ENCODE measurements at regions not wholly inside any gene's neighbourhood (a gene's known extent, or its start where the extent isn't known, plus 50 kb on each side); places are given as distances from the start of the nearest gene placed in this dataset.

DNA sequence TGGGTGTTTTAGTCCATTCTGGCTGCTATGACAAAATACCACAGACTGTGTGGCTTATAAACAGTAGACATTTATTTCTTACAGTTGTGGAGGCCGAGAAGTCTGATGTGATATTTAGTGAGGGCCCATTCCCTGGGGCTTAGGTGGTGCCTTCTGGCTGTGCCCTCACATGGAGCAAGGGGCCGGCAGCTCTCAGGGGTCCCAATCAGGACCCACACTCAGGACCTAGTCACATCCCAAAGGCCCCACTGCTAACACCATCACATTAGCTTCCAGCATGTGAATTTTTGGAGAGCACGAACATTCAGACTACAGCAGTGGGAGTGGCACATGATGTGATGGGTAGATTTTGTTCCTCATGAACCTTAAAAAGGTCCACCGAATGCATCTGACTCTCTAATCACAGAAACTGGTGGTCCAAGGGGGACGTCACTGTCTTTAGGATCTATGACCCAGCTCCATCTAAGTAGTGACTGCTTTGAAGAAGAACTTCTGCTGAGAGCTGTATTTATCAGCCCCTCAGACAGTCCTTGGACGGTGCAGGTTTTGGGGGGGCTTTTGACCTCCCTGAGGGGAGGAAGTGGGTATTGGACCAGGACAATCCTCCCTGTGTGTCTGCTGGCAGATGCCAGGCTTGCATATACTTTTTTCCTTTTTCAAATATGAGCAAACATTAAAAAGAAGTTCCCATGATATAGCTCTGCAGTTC, 154.5 kb upstream of the ZNF32 start:
- no peak for DNase-seq

DNA sequence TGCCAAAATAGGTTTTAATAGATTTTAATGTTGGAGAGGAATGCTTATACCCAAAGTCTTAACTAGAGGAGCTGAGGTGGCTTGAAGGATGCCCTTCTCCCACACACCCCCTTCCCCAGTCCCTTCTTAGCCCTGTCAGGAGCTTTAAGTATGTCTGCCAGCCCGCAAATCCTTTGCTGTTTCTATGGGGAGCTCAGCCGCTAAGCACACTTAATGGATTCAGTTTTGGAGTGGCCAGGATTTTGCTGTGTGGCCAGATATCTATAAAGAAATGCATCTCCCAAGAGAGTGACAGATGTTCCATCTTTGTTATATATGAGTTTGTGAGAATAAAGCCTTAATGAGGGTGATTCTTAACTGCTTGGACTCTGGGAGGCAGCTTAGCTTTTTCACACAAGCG, 152.9 kb upstream of the ZNF32 start:
- DNase-seq: no peak

DNA sequence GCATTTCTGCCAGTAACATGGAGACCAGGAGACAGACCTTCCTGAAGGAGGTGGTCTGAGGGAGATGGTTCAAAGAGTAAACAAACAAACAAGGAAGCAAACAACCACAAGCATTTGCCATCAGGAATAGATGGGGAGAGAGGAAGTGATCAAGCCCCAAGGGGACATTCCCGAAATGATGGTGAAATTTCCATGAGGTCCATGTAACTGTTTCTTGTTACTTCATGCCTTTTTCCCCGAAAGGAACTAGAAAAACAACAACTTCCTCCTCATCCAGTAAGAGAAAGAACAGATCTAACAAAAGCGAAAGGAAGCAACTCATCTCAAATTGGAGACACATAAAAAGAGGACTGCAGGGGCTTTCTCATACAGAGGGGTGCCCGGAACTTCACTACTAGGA, 152.5 kb upstream of the ZNF32 start:
- DNase-seq: no peak

DNA sequence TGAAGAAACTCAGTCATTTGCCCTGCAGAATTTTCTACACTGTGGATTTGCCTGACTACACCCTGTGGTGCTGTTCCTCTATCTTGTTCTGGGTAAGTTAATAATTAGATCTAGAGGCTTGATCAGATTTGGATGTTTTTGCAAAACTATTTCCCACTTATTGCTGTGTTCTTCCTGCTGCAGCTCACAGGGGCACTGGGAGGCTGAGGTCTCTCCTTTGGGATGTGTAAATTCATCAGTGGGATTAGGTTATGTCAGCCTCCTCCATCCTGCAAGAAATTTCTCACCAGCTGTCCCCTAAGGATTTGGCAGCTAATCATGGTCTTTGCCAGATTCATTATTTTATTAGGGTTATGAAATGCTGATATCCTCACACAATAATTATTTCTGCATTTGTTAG, 148.1 kb upstream of the ZNF32 start:
- DNase-seq: no peak

DNA sequence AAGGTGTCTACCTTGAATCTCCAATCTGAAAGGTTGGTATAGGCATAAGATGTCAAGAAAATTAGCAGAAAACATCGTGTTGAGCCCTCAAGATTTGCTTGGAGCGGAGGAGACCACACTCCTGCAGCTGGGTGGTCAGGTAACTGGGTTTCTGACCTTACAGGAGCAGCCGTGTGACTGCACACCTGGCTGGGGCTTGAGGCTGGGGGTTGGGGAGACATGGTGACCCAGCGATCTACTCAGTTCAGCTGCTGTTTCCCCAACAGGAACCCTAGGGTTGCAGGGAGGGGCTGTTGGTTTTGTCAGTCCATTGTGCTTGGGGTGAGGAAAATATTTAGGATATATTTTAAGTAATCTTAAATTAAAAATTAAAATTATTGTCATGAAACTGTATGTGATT, 147.0 kb upstream of the ZNF32 start:
- no peak for DNase-seq

DNA sequence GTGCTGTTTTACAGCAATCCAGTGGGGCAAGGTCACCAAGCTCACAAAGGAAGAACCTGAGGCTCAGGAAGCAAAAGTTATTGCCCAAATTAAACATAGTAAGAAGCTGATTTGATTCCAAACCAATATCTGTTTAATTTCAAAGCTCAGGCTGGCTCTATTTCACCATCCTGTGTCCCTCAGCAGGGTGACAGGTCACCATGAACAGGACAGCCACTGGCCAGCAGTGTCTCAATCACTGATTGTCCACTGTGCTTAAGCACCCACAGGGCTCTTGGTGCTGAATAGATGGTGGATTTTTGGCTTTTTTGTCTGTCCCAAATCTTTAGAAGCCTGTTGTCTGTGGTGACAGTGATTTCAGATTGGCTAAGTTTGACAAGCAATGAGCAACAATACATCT, 146.4 kb upstream of the ZNF32 start:
- DNase-seq: no peak

DNA sequence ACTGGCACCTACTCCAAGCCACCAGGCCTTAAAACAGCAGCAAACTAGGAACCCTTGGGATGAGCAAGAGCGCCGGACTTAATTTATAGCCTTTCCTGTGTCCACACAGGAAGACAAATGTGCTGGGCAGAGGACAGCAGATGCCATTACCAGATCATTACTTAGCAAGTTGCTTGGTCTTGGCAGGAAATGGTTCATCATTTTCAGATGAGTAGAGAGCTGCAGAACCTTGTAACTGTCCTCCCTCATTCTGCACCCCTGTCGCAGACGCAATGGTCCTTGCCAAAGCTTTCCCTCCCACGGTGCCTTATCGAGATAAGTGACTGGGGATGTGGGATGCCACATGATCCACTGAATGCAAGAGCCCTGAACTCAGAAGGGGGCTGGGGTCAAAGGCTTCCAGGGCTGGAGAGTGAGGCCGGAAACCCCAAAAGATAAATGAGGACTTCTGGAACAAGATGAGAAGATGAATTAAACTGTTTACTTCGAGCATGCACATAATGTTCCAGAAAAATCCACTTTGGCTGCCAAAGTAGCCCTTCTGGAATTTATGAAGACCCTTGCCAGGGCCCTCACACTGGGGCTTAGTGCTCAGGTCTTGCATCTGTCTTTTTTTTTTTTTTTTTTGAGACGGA, 145.6 kb upstream of the ZNF32 start:
- DNase-seq: no peak

DNA sequence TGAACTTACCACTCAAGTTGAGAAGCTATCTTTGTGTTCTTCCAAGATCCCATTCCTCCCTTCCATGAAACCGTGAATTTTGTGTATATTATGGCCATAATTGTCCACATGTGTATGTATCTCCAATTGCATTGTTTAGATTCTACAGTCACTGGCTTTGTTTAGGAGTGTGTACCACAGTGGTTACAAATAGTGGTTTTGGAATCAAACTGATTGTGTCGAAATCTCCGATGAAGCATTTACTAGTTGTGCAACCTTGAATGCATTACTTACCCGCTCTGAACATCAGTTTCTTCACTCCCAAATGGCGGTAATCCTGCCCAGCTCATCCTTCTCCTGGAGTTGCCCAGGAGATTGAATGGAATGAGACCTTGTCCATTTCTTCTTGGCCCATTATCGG, 145.0 kb upstream of the ZNF32 start:
- no peak for DNase-seq

DNA sequence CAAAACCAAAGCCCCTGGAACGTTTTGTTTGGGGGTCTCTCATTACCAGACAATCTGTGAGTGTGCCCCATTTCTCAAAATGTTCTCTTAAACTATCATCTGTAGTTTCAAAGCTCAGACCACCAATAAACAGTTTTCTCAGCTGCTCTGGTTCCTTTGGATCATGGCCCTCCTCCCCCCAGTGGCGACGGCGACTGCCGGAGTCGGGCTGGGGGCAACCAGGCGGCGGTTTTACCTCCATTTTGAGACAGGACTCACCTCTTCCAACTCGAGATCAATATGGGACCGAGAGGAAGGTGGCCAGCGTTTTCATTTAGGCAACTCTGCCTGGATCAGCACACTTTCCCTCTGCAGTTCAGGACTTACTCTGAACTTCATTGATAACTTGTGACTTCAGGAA, 141.5 kb upstream of the ZNF32 start:
- DNase-seq: no peak

DNA sequence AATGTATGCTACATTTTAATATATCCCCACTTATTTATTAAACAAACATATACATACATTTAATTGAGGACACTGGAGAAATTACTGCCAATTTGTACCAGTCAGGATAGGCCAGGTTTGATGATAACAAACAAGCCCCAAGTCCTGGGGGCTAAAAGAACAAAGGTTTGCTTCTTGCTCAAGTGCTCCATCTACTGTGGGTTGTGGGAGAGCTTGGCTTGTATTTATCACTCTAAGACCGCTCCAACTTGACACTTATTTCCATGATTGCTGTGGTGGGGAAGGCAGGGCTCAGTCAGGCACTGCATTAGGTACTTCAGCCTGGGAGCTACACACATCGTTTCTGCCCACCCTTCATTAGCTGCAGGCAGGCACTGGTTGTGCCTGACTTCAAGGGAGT, 136.6 kb upstream of the ZNF32 start:
- DNase-seq: no peak

DNA sequence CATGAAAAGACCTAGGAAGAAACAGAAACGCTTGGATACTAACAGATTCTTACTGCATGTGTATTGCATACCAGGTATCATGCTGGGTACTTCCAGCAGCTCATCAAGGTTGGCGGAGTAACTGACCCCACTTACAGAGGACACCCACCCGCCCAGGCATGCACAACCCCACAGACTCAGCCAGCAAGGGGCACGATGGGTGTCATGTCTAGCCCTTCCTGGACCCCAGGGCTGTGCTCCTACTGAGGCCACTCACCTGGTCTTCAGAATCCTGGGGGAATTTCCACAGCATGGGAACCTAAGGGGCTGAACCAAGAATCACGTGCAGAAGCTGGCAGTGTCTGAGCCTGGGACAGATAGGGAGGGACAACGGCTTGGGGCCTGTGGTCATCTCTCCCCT, 134.1 kb upstream of the ZNF32 start:
- no peak for DNase-seq

DNA sequence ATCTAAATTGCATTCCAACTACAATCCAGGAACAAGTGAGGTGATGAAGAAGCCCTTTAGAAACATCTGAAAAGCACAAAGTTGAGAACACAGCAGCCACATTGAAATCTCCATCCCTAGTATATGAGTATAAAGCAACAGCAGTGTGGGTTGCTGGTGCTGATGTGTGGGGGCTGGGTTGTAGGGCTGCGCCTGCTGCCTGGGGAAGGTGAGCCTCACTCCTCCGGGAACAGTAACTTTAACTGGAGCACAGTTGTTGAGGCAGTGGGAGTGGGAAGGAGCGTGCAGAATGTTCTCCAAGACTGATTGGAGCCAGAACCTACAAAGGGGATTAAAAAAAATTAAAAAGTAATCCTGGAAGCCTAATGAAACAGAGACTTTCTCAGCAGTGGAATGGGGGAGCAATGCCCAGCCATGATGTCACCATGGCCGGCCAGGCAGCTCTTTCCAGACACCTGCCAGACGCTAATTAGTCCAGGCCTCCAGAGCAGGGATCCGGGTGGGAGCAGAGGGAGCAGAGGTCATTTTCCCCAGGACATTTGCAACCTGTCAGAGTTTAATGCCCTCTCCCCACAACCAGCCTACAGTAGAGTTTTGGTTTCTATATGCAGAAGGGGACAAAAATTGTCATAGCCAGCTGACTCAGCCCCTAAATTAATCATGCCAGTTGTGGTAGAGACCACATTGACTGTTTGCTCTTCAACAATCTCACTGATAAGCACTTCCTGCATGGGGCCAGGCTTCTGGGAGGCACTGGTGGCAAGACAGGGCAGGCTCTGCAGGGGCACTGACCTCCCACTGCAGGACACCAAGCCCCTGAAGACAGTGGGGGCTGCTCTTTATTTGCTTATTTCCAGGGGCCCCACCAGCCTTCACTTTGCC, 133.0 kb upstream of the ZNF32 start:
- no peak for DNase-seq

DNA sequence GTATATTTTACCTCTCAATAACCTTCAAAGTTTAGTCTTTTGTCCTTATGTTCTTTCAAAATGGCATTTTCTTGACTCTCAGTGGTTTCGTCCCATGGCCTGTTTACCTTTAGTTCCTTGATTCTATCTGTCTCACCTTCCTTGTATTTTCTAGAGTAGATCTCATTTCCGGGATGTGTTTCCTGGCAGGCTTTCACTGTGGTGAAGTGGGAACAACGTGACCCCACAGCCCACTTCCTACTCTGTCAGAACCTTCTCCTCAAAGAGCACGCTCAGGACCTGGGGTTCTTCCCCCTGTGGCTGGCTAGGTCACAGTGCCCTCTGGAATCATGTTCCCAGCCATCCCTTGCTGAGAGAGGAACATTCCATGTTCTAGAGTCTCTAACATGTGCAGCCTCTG, 129.9 kb upstream of the ZNF32 start:
- no peak for DNase-seq

DNA sequence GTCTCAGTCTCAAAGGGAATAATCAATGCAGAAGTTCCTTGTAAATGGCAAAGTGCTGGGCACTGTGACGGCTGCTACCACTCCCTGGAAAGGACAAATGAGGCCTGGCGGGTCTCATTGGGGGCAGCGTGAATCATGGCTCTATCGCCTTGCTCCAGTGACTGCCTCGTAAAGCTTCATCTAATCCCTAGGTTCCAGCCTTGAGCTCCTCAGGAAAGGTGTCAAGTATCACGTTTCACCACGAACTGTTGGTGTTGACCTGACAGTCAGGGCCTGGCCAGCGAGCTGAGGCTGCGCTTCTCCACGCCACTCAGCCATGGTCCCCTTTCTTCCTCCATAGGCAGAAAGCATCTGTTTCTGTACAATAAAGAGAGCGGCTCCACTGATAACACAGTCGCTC, 126.7 kb upstream of the ZNF32 start:
- no peak for DNase-seq

DNA sequence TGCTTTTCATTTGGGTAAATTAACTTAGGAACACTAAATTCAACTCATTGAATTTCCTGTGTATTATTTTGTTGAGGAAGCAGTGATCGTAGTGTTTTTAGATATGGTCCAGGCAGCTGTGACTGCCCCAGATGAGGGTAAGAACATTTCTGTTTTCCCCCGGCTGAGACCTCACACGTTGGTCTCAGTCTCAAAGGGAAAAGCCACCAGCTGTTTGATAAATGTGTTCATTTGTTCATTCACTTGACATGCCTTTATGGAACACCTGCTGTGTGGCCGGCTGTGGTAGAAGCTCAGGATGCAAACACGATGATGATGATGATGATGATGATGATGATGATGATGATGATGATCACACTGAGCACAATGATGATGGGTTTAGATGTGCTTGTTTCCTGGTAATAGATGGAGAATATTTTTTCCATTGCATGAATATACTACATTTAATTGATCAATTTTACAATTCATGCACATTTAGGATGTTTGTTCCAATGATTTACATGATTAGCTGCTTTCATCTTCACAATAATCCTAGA, 125.6 kb upstream of the ZNF32 start:
- DNase-seq: no peak

DNA sequence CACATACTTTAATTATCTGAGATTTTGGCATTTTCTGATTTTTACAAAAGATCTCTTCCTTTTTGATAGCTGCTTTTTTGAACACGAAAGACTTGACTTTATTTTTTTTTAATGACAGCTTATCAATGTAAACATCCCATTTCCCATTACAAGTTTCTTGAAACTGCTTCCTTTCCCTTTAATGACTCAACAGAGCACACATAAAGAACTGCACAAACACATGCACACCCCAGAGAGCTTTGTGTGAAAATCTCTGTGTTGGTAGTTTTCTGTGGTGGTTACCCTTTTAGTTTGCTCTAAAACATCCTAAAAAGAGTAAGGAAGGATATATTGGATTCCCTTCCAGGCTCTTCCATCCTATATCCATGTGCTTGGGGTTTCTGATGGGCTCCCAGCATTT, 125.1 kb upstream of the ZNF32 start:
- DNase-seq: no peak

DNA sequence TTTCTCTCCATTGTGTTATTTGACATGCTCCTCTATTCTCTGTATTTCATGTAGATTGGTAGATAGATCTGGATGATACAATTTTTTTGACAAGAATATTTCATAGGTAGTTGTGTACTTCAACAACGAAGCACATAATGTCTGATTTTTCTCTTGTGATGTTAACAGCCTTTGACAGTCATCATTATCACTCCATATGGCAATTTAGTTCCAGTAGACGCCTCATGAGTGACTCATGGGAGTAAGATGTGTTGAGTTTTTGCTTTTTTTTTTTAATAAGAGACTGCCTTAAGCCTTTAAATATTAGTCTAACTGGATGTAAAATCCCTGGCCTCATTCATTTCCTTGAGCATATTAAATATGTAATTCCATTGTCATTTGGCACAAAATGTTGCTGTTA, 123.5 kb upstream of the ZNF32 start:
- no peak for DNase-seq

DNA sequence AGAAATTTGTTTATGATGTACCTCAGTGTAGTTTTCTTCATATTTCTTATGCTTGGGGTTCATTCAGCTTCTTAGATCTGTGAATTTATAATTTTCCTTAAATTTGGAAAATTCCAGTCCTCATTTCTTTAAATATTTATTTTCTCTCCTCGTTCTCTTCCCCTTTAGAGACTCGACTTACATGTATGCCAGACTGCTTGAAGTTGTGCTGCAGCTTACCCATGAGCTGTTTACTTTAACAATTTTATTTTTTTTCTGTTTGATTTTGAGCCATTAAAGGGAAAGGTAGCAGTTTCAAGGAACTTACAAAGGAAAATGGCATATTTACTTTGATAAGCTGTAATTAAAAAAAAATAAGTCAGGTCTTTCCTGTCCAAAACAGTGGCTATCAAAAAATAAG, 123.0 kb upstream of the ZNF32 start:
- no peak for DNase-seq

DNA sequence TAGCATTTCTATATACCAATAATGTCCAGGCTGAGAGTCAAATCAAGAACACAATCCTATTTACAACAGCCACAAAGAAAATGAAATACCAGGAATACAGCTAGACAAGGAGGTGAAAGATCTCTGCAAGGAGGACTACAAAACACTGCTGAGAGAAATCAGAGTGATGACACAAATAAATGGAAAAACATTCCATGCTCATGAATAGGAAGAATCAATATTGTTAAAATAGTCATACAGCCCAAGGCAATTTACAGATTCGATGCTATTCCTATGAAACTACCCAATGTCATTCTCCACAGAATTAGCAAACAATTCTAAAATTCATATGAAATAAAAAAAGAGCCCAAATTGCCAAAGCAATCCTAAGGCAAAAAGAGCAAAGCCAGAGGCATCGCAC, 116.8 kb upstream of the ZNF32 start:
- DNase-seq: no peak

DNA sequence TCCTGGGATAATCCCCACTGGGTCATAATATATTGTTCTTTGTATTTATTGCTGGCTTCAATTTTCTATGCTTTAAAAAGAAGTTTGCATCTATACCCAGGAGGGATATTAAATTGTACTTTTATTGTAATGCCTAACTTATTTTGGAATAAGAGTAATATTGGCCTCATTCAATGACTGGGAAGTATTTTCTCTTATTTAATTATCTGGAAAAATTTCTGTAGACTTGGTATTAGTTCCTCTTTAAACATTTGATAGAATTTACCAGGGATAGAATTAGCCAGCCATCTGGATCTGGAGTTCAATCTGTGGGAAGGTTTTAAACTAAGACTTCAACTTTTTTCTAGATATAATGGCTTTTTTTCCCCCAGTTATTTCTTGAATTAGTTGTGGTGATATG, 115.2 kb upstream of the ZNF32 start:
- DNase-seq: no peak

DNA sequence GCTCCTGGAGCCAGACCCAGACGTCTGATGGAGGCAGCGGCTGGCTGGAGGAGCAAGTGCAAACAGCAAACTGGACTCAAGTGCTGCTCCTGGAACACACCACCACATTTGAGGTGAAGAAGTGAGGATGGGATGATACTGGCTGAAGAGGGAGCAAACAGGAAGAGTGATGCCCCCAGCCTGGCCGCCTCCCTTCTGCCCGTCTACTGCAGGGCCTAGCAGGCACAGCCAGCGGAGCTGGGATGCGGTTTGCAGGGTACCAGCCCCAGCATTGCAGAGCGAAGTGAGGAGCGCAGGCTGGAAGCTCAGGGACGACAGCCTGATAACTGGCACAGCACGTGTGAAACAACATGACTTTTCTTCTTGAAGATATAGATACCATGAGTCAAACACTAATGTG, 111.8 kb upstream of the ZNF32 start:
- DNase-seq: no peak

DNA sequence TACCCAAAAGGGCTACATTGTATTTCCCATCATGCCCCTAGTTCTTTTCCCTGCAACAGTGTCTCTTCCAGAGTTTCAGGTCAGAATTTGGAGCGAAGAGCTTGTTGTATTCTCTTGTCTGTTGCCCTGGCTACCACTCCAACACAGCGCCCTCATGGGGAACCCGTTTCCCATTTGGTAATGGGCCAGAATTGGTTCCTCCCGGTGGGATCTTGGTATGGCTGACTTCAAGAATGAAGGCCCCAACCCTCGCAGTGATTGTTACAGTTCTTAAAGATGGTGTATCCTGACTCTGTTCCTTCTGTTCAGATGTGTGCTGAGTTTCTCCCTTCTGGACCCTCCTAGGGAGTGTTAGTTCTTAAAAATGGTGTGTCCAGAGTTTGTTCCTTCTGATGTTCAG, 110.5 kb upstream of the ZNF32 start:
- no peak for DNase-seq

DNA sequence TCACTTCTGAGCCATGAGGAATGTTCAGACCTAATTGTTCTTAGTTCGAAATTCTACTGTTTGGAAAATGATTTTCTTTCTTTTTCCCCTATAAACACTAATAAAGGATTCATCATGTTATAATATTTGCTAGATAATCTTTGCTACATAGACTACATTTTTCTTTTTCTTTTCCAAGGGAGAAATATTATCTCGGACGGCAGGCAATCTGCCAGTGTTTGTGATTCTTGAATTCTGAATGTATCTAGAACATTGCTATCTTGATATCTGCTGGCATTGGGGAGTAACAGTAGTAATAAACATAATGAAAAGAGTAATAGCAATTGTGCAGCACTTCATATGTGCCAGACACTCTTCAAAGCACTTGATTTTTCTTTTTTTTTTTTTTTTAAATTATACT, 107.7 kb upstream of the ZNF32 start:
- DNase-seq: no peak

Measured in cerebellar nuclear complex (tissue), 1 donor.